ENCODE measurements at regions not wholly inside any gene's neighbourhood (a gene's known extent, or its start where the extent isn't known, plus 50 kb on each side); places are given as distances from the start of the nearest gene placed in this dataset.

DNA sequence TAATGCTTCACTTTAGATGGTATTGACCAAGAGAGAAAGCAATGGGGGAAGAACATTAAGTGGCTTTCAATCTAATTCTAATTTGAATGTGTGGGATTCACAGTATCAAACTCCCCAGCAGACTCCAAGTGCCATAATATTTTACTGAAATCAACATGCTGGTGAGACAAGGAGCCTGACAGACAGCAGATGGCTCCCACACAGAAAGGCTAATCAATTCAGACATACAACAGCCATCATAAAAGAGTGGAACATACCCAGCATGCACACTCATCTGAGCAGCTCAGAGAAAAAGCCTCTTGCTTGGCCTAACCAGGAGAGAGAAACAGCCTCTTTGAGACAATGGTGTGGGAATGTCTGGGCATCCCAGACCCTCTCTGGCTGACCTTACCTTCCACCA is 186.5 kb upstream of the SKOR2 start:
- Histone ChIP-seq H3K27me3 (replicated peaks; ENCODE audit: insufficient read depth, low read length) (no peaks in the 10 kb centered on the region), H3K9ac (ENCODE audit: low read length) (no peak overlapping the region), H3K36me3 (replicated peaks; ENCODE audit: insufficient read depth, low read length) (no peaks in the 10 kb centered on the region), H3K27ac (ENCODE audit: low read length) (no peak overlapping the region), H3K4me2 (ENCODE audit: low read depth, low read length) (no peak overlapping the region), H4K20me1 (ENCODE audit: insufficient read depth, low read length) (no peaks in the 10 kb centered on the region), H3K9me3 (replicated peaks; ENCODE audit: insufficient read depth, low read length) (no peaks in the 10 kb centered on the region), H3K4me1 (ENCODE audit: low read length) (no peaks in the 10 kb centered on the region), H3K79me2 (ENCODE audit: low read length) (no peaks in the 10 kb centered on the region), H3K9me2 (replicated peaks; ENCODE audit: insufficient read depth, low read length) (no peaks in the 10 kb centered on the region), H2AFZ (ENCODE audit: low read length) (no peak overlapping the region), H3K4me3 (ENCODE audit: low read length) (no peak overlapping the region), H3F3A (ENCODE audit: insufficient read depth, low read length) (no peaks in the 10 kb centered on the region)
- TF ChIP-seq, protein P1, sequence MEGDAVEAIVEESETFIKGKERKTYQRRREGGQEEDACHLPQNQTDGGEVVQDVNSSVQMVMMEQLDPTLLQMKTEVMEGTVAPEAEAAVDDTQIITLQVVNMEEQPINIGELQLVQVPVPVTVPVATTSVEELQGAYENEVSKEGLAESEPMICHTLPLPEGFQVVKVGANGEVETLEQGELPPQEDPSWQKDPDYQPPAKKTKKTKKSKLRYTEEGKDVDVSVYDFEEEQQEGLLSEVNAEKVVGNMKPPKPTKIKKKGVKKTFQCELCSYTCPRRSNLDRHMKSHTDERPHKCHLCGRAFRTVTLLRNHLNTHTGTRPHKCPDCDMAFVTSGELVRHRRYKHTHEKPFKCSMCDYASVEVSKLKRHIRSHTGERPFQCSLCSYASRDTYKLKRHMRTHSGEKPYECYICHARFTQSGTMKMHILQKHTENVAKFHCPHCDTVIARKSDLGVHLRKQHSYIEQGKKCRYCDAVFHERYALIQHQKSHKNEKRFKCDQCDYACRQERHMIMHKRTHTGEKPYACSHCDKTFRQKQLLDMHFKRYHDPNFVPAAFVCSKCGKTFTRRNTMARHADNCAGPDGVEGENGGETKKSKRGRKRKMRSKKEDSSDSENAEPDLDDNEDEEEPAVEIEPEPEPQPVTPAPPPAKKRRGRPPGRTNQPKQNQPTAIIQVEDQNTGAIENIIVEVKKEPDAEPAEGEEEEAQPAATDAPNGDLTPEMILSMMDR (IDR thresholded peaks at IDR 0.05; ENCODE audit: low read length), result no peak
- TF ChIP-seq EZH2 (optimal IDR thresholded peaks at IDR 0.05; ENCODE audit: low read depth, low read length) (no peak), EZH2phosphoT487 (IDR thresholded peaks at IDR 0.05; ENCODE audit: low read length) (no peak)
- no peak for DNase-seq

DNA sequence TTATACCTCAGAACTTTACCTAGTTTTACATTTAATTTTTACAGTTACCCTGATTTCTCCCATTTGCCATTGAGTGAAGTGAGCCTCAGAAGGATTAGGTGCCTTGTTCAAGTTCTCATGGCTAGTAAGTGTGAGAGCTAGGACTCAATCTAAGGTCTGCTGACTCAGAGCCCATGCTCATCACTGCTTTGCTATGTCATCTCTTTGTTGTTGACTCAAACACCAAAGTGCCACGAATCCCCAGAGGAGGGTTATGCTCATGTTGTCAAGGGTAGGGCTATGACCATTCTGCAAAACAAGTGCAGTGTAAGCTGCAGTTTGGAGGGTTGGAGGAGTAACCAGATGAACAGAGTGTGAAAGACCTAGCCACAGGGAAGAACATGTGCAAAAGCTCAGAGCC is 185.4 kb upstream of the SKOR2 start:
- Histone ChIP-seq H3K27me3 (replicated peaks; ENCODE audit: insufficient read depth, low read length) (no peaks in the 10 kb centered on the region), H3K36me3 (replicated peaks; ENCODE audit: insufficient read depth, low read length) (no peaks in the 10 kb centered on the region), H3K9me2 (replicated peaks; ENCODE audit: insufficient read depth, low read length) (no peaks in the 10 kb centered on the region), H3K9me3 (replicated peaks; ENCODE audit: insufficient read depth, low read length) (no peaks in the 10 kb centered on the region), H3K4me2 (ENCODE audit: low read depth, low read length) (no peak overlapping the region), H3K4me3 (ENCODE audit: low read length) (no peak overlapping the region), H3F3A (ENCODE audit: insufficient read depth, low read length) (no peaks in the 10 kb centered on the region), H2AFZ (ENCODE audit: low read length) (no peak overlapping the region), H3K27ac (ENCODE audit: low read length) (no peak overlapping the region), H3K9ac (ENCODE audit: low read length) (no peak overlapping the region), H4K20me1 (ENCODE audit: insufficient read depth, low read length) (no peaks in the 10 kb centered on the region), H3K79me2 (ENCODE audit: low read length) (no peaks in the 10 kb centered on the region), H3K4me1 (ENCODE audit: low read length) (no peaks in the 10 kb centered on the region)
- TF ChIP-seq, protein P1 (IDR thresholded peaks at IDR 0.05; ENCODE audit: low read length), result no peak
- TF ChIP-seq EZH2 (optimal IDR thresholded peaks at IDR 0.05; ENCODE audit: low read depth, low read length) (no peak), EZH2phosphoT487 (IDR thresholded peaks at IDR 0.05; ENCODE audit: low read length) (no peak)
- DNase-seq, result no peak

DNA sequence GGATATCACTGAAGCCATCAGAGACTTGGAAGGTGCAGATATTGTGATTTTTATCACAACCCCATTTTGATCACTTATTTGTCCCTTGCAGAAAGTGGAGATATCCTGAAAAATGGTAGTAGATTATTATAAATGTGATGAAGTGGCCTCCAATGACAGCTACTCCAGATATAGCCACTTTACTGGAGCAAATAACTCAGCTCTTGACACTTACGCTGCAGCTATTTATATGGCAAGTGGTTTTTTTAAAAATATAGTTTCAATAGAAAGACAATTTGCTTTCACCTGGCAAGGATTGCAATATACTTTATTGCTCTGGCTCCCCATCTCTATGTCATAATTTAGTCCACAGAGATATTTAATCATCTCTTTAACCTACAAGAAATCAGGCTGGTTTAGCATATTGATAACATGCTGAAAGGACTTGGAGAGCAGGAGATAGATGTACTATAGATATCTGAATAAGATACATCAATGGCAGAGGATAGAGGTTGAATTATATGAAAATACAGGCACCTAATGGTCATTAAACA is 182.8 kb upstream of the SKOR2 start:
- Histone ChIP-seq H2AFZ (ENCODE audit: low read length) (no peak overlapping the region), H3K9ac (ENCODE audit: low read length) (no peak overlapping the region), H3K36me3 (replicated peaks; ENCODE audit: insufficient read depth, low read length) (no peaks in the 10 kb centered on the region), H3K27me3 (replicated peaks; ENCODE audit: insufficient read depth, low read length) (no peaks in the 10 kb centered on the region), H4K20me1 (ENCODE audit: insufficient read depth, low read length) (no peaks in the 10 kb centered on the region), H3F3A (ENCODE audit: insufficient read depth, low read length) (no peaks in the 10 kb centered on the region), H3K79me2 (ENCODE audit: low read length) (no peaks in the 10 kb centered on the region), H3K4me3 (ENCODE audit: low read length) (no peak overlapping the region), H3K9me2 (replicated peaks; ENCODE audit: insufficient read depth, low read length) (no peaks in the 10 kb centered on the region), H3K4me2 (ENCODE audit: low read depth, low read length) (no peak overlapping the region), H3K27ac (ENCODE audit: low read length) (no peak overlapping the region), H3K9me3 (replicated peaks; ENCODE audit: insufficient read depth, low read length) (no peaks in the 10 kb centered on the region), H3K4me1 (ENCODE audit: low read length) (no peaks in the 10 kb centered on the region)
- no peak for DNase-seq
- TF ChIP-seq EZH2phosphoT487 (IDR thresholded peaks at IDR 0.05; ENCODE audit: low read length) (no peak), EZH2 (optimal IDR thresholded peaks at IDR 0.05; ENCODE audit: low read depth, low read length) (no peak)
- TF ChIP-seq, protein P1 (IDR thresholded peaks at IDR 0.05; ENCODE audit: low read length), result no peak

Measured in MM.1S (cell line).